ENCODE measurements at regions not wholly inside any gene's neighbourhood (a gene's known extent, or its start where the extent isn't known, plus 50 kb on each side); places are given as distances from the start of the nearest gene placed in this dataset.

DNA sequence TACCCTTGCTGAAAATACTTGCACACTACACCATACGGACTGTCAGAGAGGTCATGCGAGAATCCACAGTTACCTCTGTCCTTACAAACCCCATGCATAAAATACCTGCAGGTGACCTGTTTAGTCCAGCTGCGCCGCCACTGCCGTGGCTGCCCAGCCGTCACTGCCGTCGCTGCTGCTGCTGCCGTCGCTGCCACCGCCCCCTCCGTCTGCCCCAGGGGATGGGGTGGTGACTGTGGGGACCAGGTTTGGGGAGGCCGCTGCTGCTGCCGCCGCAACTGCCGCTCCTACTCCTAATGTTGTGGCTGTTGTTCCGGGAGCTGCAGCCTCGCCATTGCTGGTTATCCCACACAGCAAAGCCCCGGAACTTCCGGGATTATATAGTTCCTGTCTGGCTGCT is 141.8 kb upstream of the ZCCHC13 start (continued):
- TF ChIP-seq, protein P1, sequence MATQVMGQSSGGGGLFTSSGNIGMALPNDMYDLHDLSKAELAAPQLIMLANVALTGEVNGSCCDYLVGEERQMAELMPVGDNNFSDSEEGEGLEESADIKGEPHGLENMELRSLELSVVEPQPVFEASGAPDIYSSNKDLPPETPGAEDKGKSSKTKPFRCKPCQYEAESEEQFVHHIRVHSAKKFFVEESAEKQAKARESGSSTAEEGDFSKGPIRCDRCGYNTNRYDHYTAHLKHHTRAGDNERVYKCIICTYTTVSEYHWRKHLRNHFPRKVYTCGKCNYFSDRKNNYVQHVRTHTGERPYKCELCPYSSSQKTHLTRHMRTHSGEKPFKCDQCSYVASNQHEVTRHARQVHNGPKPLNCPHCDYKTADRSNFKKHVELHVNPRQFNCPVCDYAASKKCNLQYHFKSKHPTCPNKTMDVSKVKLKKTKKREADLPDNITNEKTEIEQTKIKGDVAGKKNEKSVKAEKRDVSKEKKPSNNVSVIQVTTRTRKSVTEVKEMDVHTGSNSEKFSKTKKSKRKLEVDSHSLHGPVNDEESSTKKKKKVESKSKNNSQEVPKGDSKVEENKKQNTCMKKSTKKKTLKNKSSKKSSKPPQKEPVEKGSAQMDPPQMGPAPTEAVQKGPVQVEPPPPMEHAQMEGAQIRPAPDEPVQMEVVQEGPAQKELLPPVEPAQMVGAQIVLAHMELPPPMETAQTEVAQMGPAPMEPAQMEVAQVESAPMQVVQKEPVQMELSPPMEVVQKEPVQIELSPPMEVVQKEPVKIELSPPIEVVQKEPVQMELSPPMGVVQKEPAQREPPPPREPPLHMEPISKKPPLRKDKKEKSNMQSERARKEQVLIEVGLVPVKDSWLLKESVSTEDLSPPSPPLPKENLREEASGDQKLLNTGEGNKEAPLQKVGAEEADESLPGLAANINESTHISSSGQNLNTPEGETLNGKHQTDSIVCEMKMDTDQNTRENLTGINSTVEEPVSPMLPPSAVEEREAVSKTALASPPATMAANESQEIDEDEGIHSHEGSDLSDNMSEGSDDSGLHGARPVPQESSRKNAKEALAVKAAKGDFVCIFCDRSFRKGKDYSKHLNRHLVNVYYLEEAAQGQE (IDR thresholded peaks at IDR 0.05; ENCODE audit: low read depth): no peak
- no peak for TF ChIP-seq SIN3A (IDR thresholded peaks at IDR 0.05; ENCODE audit: low read depth)
- TF ChIP-seq, protein P2, sequence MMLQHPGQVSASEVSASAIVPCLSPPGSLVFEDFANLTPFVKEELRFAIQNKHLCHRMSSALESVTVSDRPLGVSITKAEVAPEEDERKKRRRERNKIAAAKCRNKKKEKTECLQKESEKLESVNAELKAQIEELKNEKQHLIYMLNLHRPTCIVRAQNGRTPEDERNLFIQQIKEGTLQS (IDR thresholded peaks at IDR 0.05): no peak
- no peak for TF ChIP-seq ZFX (IDR thresholded peaks at IDR 0.05)
- no peak for TF ChIP-seq CBX3 (IDR thresholded peaks at IDR 0.05; ENCODE audit: low read depth)
- no peak for TF ChIP-seq CEBPB (IDR thresholded peaks at IDR 0.05; ENCODE audit: low read depth)

DNA sequence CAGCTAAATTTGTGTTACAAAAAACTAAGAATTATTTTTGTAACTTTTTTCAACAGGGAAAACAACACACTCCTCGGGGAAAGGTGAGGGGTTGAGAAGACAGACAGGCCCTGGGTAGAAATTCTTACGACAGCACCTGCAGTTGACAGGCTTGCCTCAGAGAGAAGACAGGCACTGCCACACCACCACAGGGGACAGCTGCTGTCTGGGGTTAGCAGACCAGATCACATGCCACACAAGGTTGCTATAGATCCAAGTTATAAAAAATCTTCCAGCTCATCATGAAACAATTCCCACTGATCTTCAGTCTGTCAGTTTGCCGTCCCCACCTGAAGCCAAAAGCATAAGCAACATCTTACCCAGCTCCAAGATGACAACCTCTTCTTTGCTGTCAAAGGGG is 143.2 kb upstream of the ZCCHC13 start:
- H3K79me2 ChIP-seq (ENCODE audit: insufficient read depth, low read length): no peaks in the 10 kb centered on the region
- BruUV-seq (replicated peaks): no TSS peak
- ChIA-PET CTCF (no interaction called here), RAD21 (ENCODE audit: low non-redundant PET in 1 of 2, low total read pairs in 2 of 2, uncharacterized antibody in 2 of 2, unreplicated experiment in 2 of 2) (no interaction called here), POLR2A (no interaction called here)
- H3K9me3 ChIP-seq (ENCODE audit: control insufficient read depth in 1 of 2, insufficient read depth in 1 of 2, low read depth in 1 of 2, low read length in 2 of 2): no peaks in the 10 kb centered on the region
- no peak overlapping the region for H3K4me2 ChIP-seq (ENCODE audit: low read length)
- no peak overlapping the region for H3K27ac ChIP-seq (ENCODE audit: low read depth, low read length)
- DNase-seq (ENCODE audit: low read depth, low spot score) (no peak), ATAC-seq (no peak)
- no peaks in the 10 kb centered on the region for H3K4me1 ChIP-seq (ENCODE audit: control insufficient read depth in 1 of 2, insufficient read depth in 2 of 2, low read length in 2 of 2)
- no peaks in the 10 kb centered on the region for H3K27me3 ChIP-seq (ENCODE audit: insufficient read depth, low read length)
- no peak for TF ChIP-seq RAD21 (IDR thresholded peaks at IDR 0.05; ENCODE audit: low read depth)
- TF ChIP-seq CEBPB (IDR thresholded peaks at IDR 0.05; ENCODE audit: low read depth): no peak
- no peak for TF ChIP-seq EZH2 (IDR thresholded peaks at IDR 0.05)
- TF ChIP-seq, protein P1 (IDR thresholded peaks at IDR 0.05; ENCODE audit: low read depth): no peak
- no peak for TF ChIP-seq ZFX (IDR thresholded peaks at IDR 0.05)
- TF ChIP-seq JUND (IDR thresholded peaks at IDR 0.05): no peak
- TF ChIP-seq SRF (IDR thresholded peaks at IDR 0.05; ENCODE audit: low read depth): no peak
- no peak overlapping the region for H2AFZ ChIP-seq (ENCODE audit: low read depth, low read length, poor library complexity, severe bottlenecking)
- no peaks in the 10 kb centered on the region for H3K9me2 ChIP-seq (ENCODE audit: insufficient read depth)
- no peak overlapping the region for H3K9ac ChIP-seq (ENCODE audit: low read length)
- no peak overlapping the region for H3K4me3 ChIP-seq (replicated peaks in 1 of 2; ENCODE audit: low read depth in 1 of 2, low read length in 2 of 2)
- intact Hi-C loops (cut with micrococcal nuclease): no loop called here
- no peaks in the 10 kb centered on the region for H4K20me1 ChIP-seq (ENCODE audit: insufficient read depth)
- H3K36me3 ChIP-seq (ENCODE audit: control insufficient read depth in 1 of 2, insufficient read depth in 2 of 2, low read length in 2 of 2): no peaks in the 10 kb centered on the region
